ENCODE measurements at regions not wholly inside any gene's neighbourhood (a gene's known extent, or its start where the extent isn't known, plus 50 kb on each side); places are given as distances from the start of the nearest gene placed in this dataset.

DNA sequence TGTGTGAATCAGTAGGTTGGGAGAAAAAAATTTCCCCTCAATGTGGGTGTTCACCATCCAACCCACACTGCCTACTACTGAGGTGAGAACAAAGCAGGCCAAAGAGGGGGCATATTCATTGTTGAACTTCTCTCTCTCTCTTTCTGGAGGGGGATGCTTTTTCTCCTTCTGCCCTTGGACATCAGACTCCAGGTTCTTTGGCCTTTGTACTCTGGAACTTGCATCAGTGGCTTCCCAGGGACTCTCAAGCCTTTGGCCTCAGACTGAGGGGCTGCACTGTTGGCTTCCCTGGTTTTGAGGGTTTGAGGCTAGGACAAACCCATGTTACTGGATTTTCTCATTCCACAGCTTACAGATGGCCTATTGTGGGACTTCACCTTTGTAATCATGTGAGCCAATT, 417.2 kb downstream of the ELAVL2 start:
- no peaks in the 10 kb centered on the region for H3K27me3 ChIP-seq (replicated peaks; ENCODE audit: insufficient read depth)
- no peaks in the 10 kb centered on the region for H3K4me1 ChIP-seq (replicated peaks)
- no peaks in the 10 kb centered on the region for H3K9me3 ChIP-seq
- intact Hi-C loops (cut with DNase I), result no loop called here
- no peak overlapping the region for H3K4me3 ChIP-seq
- no peak for DNase-seq (ENCODE audit: low spot score)
- no peak overlapping the region for H3K27ac ChIP-seq
- TF ChIP-seq, protein P1, sequence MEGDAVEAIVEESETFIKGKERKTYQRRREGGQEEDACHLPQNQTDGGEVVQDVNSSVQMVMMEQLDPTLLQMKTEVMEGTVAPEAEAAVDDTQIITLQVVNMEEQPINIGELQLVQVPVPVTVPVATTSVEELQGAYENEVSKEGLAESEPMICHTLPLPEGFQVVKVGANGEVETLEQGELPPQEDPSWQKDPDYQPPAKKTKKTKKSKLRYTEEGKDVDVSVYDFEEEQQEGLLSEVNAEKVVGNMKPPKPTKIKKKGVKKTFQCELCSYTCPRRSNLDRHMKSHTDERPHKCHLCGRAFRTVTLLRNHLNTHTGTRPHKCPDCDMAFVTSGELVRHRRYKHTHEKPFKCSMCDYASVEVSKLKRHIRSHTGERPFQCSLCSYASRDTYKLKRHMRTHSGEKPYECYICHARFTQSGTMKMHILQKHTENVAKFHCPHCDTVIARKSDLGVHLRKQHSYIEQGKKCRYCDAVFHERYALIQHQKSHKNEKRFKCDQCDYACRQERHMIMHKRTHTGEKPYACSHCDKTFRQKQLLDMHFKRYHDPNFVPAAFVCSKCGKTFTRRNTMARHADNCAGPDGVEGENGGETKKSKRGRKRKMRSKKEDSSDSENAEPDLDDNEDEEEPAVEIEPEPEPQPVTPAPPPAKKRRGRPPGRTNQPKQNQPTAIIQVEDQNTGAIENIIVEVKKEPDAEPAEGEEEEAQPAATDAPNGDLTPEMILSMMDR (IDR thresholded peaks at IDR 0.05), result no peak
- no peak for TF ChIP-seq POLR2AphosphoS5 (IDR thresholded peaks at IDR 0.05)
- no peak for TF ChIP-seq POLR2A (IDR thresholded peaks at IDR 0.05)
- H3K36me3 ChIP-seq, result no peaks in the 10 kb centered on the region

DNA sequence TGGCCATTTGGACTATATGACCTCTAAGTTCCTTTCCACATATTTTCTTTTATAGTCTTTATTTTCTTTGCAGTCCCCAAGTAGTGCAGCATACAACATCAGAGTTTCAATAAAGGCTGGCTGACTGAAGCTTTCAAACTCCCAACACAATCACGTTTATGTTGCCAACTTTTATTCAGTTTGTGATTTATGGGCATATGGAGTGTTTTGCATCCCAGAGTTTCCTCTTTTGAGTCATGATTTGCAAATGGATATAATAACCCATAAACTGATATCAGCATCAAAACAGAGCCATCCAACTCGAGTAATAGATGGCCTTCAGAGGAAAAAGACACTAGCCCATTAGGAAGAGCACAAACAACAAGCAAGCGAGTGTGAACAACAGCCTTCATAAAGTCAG, 414.0 kb downstream of the ELAVL2 start:
- TF ChIP-seq POLR2A (IDR thresholded peaks at IDR 0.05) (no peak), POLR2AphosphoS5 (IDR thresholded peaks at IDR 0.05) (no peak)
- TF ChIP-seq, protein P1 (IDR thresholded peaks at IDR 0.05), result no peak
- no peaks in the 10 kb centered on the region for H3K36me3 ChIP-seq
- no peak overlapping the region for H3K27ac ChIP-seq
- intact Hi-C loops (cut with DNase I), result no loop called here
- no peak for DNase-seq (ENCODE audit: low spot score)
- H3K9me3 ChIP-seq, result no peaks in the 10 kb centered on the region
- no peaks in the 10 kb centered on the region for H3K27me3 ChIP-seq (replicated peaks; ENCODE audit: insufficient read depth)
- no peak overlapping the region for H3K4me3 ChIP-seq
- H3K4me1 ChIP-seq (replicated peaks), result no peaks in the 10 kb centered on the region
- 34% methylated on average over 3 of the region's 3 CpGs for WGBS

DNA sequence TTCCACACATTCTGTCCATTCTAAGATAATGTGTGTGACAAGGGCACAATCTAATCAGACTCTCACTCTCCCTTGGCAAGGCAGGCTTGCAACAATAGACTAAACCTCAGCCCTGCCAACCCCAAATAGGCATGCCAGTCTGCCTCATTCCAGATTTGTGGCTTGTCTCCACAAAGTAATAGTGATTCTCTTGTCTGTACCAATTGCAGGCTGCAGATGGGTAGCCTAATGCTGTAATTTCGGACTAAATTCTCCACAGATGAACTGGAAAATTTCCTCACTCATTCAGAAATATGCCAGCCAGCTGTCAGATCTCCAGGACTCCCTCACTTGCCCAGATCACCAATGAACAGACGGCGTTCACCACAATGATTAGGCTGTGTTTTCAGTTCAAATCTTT, 413.6 kb downstream of the ELAVL2 start:
- H3K4me1 ChIP-seq (replicated peaks), result no peaks in the 10 kb centered on the region
- no peak for TF ChIP-seq POLR2A (IDR thresholded peaks at IDR 0.05)
- H3K27ac ChIP-seq, result no peak overlapping the region
- WGBS, result 83% methylated on average over 3 of the region's 3 CpGs
- intact Hi-C loops (cut with DNase I), result no loop called here
- H3K9me3 ChIP-seq, result no peaks in the 10 kb centered on the region
- no peak for DNase-seq (ENCODE audit: low spot score)
- H3K36me3 ChIP-seq, result no peaks in the 10 kb centered on the region
- H3K27me3 ChIP-seq (replicated peaks; ENCODE audit: insufficient read depth), result no peaks in the 10 kb centered on the region
- no peak overlapping the region for H3K4me3 ChIP-seq

DNA sequence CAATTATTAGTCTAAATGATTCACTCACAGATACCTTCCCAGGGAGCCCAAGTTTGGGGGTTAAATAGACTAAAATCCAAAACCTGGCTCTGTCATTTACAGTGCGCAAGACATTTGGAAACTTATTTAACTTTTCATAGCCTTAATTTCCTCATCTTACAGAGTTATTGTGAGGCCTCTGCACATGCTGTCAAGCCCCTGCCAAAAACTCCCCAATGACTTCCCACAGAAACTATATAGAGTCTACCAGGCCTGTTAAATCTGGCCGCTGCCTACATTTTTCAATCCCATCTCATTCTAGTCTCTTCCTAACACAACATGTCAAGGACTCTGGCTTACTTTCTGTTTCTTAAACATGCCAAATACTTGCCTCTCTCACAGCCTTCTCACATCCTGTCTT, 412.5 kb downstream of the ELAVL2 start:
- H3K4me1 ChIP-seq (replicated peaks), result no peaks in the 10 kb centered on the region
- H3K9me3 ChIP-seq, result no peaks in the 10 kb centered on the region
- DNase-seq (ENCODE audit: low spot score), result no peak
- WGBS, result 90% methylated on average over 2 of the region's 2 CpGs
- H3K27ac ChIP-seq, result no peak overlapping the region
- intact Hi-C loops (cut with DNase I), result no loop called here
- no peak for TF ChIP-seq POLR2A (IDR thresholded peaks at IDR 0.05)
- TF ChIP-seq POLR2AphosphoS5 (IDR thresholded peaks at IDR 0.05), result no peak
- TF ChIP-seq, protein P1 (IDR thresholded peaks at IDR 0.05), result no peak
- H3K4me3 ChIP-seq, result no peak overlapping the region
- no peaks in the 10 kb centered on the region for H3K27me3 ChIP-seq (replicated peaks; ENCODE audit: insufficient read depth)
- H3K36me3 ChIP-seq, result no peaks in the 10 kb centered on the region

DNA sequence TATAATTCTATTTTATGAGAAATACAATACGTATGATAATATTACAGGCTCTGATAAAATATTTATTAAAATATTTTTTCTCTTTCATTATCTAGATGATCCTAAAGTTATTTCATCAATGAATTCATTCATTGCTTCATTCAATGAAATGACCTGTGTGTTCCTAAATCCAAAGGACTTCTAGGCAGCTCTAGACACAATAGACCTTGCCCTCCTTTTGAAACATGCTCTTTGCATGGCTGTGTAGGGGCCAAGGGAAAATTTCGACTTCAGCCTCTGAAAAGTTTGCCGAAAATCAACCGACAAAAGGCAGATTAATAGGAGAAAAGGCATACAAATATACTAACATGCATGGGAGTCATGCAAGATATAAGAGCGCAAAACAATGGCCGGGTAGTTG, 402.0 kb downstream of the ELAVL2 start:
- WGBS, result 91% methylated on average over 6 of the region's 6 CpGs
- Histone ChIP-seq H3K9me3 (no peaks in the 10 kb centered on the region), H3K27ac (no peak overlapping the region), H3K4me1 (replicated peaks) (no peaks in the 10 kb centered on the region), H3K4me3 (no peak overlapping the region), H3K36me3 (no peaks in the 10 kb centered on the region), H3K27me3 (replicated peaks; ENCODE audit: insufficient read depth) (no peaks in the 10 kb centered on the region)
- no peak for TF ChIP-seq POLR2AphosphoS5 (IDR thresholded peaks at IDR 0.05)
- TF ChIP-seq, protein P1 (IDR thresholded peaks at IDR 0.05), result no peak
- TF ChIP-seq POLR2A (IDR thresholded peaks at IDR 0.05), result no peak
- DNase-seq (ENCODE audit: low spot score), result no peak
- intact Hi-C loops (cut with DNase I), result loop anchor here (10.0 kb wide), 1 partner anchor 59 kb away; no protein-coding TSS in a partner anchor

Data from prostate gland (tissue), 2 donors.